RWPE1 (cell line): ENCODE measurements at regions not wholly inside any gene's neighbourhood (a gene's known extent, or its start where the extent isn't known, plus 50 kb on each side); places are given as distances from the start of the nearest gene placed in this dataset.
A peak's percentile ranks its signal among the peaks of the same experiment; 100 is the strongest.
"Not testable (repeated sequence)": the region's sequence is repeated elsewhere in the genome, so short reads cannot be mapped to it uniquely, and the experiment has no call there.

Experiments
- CTCF ChIA-PET: fragments of 350-600 bp; sonication (Branson Sonifier 250); formaldehyde crosslinking; extraction: SDS; loops from one replicate; lab custom pipeline; 2021; lab: Yijun Ruan, JAX
- POLR2A ChIA-PET: fragments of 400-600 bp; formaldehyde crosslinking; extraction: SDS; loops from one replicate; lab custom pipeline; 2020; ENCODE audit warnings: antibody characterized with exemption; ENCODE audit not compliant: low non-redundant PET; lab: Yijun Ruan, JAX
- DNase-seq: peaks from one replicate; pipeline ENCODE4 v3.0.0; 2012; ENCODE audit warnings: low spot score
- H3K27ac ChIP-seq: fragments of 450-650 bp; 2 replicates; pipeline ENCODE4 v1.5.1; 2017
- TF ChIP-seq, protein P1 (sequence below): fragments of 450-650 bp; conservative IDR thresholded peaks from 2 replicates; pipeline ENCODE4 v1.5.1; 2017; ENCODE audit warnings: low read depth, mild to moderate bottlenecking

DNA sequence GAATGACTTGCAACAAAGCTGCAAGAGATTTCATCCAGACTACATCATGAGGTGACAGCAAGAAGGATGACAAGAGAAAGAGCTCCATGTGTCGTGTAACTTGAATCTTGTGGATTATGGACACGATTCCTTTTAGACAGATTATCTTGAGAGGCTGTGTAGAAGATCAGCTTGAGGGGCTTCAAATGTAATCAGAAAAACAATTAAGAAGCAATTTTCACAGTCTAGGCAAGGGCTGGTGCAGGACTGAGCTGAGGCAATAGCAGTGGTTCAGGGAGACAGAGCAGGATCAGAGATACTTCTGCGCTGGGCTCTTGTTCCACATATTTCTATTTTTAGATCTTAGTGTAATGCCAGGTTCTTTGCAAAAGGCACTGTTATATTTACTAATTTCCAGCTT is 253.0 kb upstream of the COBL start:
- CTCF ChIA-PET, result no interaction called here
- TF ChIP-seq, protein P1, sequence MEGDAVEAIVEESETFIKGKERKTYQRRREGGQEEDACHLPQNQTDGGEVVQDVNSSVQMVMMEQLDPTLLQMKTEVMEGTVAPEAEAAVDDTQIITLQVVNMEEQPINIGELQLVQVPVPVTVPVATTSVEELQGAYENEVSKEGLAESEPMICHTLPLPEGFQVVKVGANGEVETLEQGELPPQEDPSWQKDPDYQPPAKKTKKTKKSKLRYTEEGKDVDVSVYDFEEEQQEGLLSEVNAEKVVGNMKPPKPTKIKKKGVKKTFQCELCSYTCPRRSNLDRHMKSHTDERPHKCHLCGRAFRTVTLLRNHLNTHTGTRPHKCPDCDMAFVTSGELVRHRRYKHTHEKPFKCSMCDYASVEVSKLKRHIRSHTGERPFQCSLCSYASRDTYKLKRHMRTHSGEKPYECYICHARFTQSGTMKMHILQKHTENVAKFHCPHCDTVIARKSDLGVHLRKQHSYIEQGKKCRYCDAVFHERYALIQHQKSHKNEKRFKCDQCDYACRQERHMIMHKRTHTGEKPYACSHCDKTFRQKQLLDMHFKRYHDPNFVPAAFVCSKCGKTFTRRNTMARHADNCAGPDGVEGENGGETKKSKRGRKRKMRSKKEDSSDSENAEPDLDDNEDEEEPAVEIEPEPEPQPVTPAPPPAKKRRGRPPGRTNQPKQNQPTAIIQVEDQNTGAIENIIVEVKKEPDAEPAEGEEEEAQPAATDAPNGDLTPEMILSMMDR, result no peak
- DNase-seq, result no peak
- no peak overlapping the region for H3K27ac ChIP-seq
- POLR2A ChIA-PET, result no interaction called here

- no peak for DNase-seq
- CTCF ChIA-PET, result no interaction called here
These were observed 252.6 kb upstream of the COBL start for GRCh38 chr7:51569176-51569575.

GRCh38 chr7:51551070-51551469 is 234.5 kb upstream of the COBL start:
- CTCF ChIA-PET, result no interaction called here
- TF ChIP-seq, protein P1, result no peak
- POLR2A ChIA-PET, result no interaction called here
- H3K27ac ChIP-seq, result no peak overlapping the region
- no peak for DNase-seq

More at GRCh38 chr7:51569176-51569575, 252.6 kb upstream of the COBL start:
- POLR2A ChIA-PET, result no interaction called here
- no peak overlapping the region for H3K27ac ChIP-seq
- TF ChIP-seq, protein P1, result no peak

DNA sequence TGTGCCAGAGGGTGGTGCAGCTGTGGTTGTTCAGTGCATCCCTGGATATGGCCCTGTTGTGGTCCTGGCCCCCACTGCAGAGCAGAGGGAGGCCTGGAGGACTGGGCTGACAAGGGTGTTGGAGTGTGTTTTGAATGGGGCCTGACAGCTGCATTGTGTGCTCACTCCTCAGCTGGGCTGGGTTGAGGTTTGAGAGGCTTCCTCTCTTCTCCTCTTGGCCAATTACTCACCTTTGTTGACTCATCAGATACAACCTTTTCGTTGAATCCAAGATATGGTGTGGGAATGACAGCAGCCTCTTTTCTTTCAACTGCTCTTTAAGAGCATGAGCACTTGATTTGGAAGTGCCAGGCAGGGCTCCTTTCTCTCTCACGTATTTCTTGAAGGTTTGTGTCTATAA is 228.5 kb upstream of the COBL start:
- CTCF ChIA-PET, result no interaction called here
- POLR2A ChIA-PET, result no interaction called here
- H3K27ac ChIP-seq, result no peak overlapping the region
- peak; percentile 54 for DNase-seq
- TF ChIP-seq, protein P1, result no peak

- CTCF ChIA-PET, result interaction anchor here (0.5 kb wide), 1 partner anchor 383 kb away, joined by 3 read pairs; no protein-coding TSS in a partner anchor
- POLR2A ChIA-PET, result no interaction called here
- TF ChIP-seq, protein P1, result no peak
- no peak overlapping the region for H3K27ac ChIP-seq
- no peak for DNase-seq
These were observed 227.4 kb upstream of the COBL start for GRCh38 chr7:51543801-51544553.

- DNase-seq, H3K27ac ChIP-seq, CTCF ChIA-PET, POLR2A ChIA-PET: not testable (repeated sequence)
These were observed 224.3 kb upstream of the COBL start for GRCh38 chr7:51540906-51541305.

- ChIA-PET CTCF (interaction anchor here (0.7 kb wide), 1 partner anchor 63 kb away, joined by 4 read pairs; no protein-coding TSS in a partner anchor), POLR2A (no interaction called here)
- no peak overlapping the region for H3K27ac ChIP-seq
- TF ChIP-seq, protein P1, result no peak
- no peak for DNase-seq
These were observed 223.2 kb upstream of the COBL start for GRCh38 chr7:51539840-51540239.
